Fibroblast of lung (primary cell): ENCODE measurements at regions not wholly inside any gene's neighbourhood (a gene's known extent, or its start where the extent isn't known, plus 50 kb on each side); places are given as distances from the start of the nearest gene placed in this dataset.

ENCODE experiments used
- EZH2 ChIP-seq: IDR thresholded peaks from 2 replicates; pipeline ENCODE4 v1.5.1; 2012; ENCODE audit warnings: low read length, control low read depth, mild to moderate bottlenecking; ENCODE audit errors: missing control alignments
- TF ChIP-seq, protein P1 (sequence below), 2 donors: IDR thresholded peaks in 1 of 2; conservative IDR thresholded peaks in 1 of 2; 1 replicate in 1 of 2; 2 replicates in 1 of 2; pipeline ENCODE4 v1.5.1; 2011 to 2012; ENCODE audit warnings: low read length in 2 of 2, control low read depth in 1 of 2, inconsistent platforms in 1 of 2, low read depth in 1 of 2, mild to moderate bottlenecking in 1 of 2

DNA sequence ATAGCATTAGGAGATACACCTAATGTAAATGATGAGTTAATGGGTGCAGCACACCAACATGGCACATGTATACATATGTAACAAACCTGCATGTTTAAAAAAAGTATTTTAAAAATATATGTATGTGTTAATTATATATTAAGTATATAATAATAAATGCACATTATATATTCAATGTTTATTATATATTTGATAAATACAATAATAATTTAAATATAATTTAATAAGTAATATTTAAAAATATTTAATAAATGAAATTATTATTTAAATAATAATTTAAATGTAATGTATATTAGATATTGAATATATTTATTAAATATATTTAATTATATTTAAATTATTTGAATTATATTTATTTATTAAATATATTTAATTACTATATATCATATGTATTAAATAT is 661.3 kb upstream of the COBL start:
- TF ChIP-seq, protein P1, sequence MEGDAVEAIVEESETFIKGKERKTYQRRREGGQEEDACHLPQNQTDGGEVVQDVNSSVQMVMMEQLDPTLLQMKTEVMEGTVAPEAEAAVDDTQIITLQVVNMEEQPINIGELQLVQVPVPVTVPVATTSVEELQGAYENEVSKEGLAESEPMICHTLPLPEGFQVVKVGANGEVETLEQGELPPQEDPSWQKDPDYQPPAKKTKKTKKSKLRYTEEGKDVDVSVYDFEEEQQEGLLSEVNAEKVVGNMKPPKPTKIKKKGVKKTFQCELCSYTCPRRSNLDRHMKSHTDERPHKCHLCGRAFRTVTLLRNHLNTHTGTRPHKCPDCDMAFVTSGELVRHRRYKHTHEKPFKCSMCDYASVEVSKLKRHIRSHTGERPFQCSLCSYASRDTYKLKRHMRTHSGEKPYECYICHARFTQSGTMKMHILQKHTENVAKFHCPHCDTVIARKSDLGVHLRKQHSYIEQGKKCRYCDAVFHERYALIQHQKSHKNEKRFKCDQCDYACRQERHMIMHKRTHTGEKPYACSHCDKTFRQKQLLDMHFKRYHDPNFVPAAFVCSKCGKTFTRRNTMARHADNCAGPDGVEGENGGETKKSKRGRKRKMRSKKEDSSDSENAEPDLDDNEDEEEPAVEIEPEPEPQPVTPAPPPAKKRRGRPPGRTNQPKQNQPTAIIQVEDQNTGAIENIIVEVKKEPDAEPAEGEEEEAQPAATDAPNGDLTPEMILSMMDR (conservative IDR thresholded peaks at IDR 0.05 in 1 of 2, IDR thresholded peaks at IDR 0.05 in 1 of 2; ENCODE audit: low read depth in 1 of 2, low read length in 2 of 2): no peak
- no peak for TF ChIP-seq EZH2
